HL-60 (cell line): ENCODE measurements at regions not wholly inside any gene's neighbourhood (a gene's known extent, or its start where the extent isn't known, plus 50 kb on each side); places are given as distances from the start of the nearest gene placed in this dataset.

Experiments used
- DNase-seq, 2 experiments: peaks; one replicate each; pipeline ENCODE4 v3.0.0-alpha.2; 2010 to 2020; ENCODE audit warnings: low read depth in 1 of 2, low spot score in 1 of 2
- H3K27ac ChIP-seq: fragments of 250-450 bp; sonication (Bioruptor Pico); replicated peaks from 2 replicates; pipeline ENCODE4 v1.5.1; 2020; ENCODE audit warnings: mild to moderate bottlenecking, moderate library complexity
- H3K27me3 ChIP-seq: fragments of 250-450 bp; sonication (Bioruptor Pico); 2 replicates; pipeline ENCODE4 v1.5.1; 2021; ENCODE audit warnings: mild to moderate bottlenecking, moderate library complexity; ENCODE audit not compliant: insufficient read depth, poor library complexity, severe bottlenecking
- H3K4me3 ChIP-seq: replicated peaks from 2 replicates; pipeline ENCODE4 v1.5.1; 2011; ENCODE audit warnings: mild to moderate bottlenecking, control low read depth, low read length; ENCODE audit not compliant: insufficient read depth
- CTCF ChIP-seq: IDR thresholded peaks from one replicate; pipeline ENCODE4 v1.5.1; 2011; ENCODE audit warnings: low read length, control low read depth, inconsistent platforms; ENCODE audit not compliant: insufficient read depth
- GABPA ChIP-seq: IDR thresholded peaks from 2 replicates; pipeline ENCODE4 v1.6.1; 2012; ENCODE audit warnings: low read depth
- POLR2AphosphoS5 ChIP-seq: IDR thresholded peaks from 2 replicates; pipeline ENCODE4 v1.6.1; 2012; ENCODE audit warnings: low read depth
- REST ChIP-seq: IDR thresholded peaks from 2 replicates; pipeline ENCODE4 v1.6.1; 2012; ENCODE audit warnings: low read depth; ENCODE audit not compliant: insufficient replicate concordance
- SPI1 ChIP-seq: IDR thresholded peaks from 2 replicates; pipeline ENCODE4 v1.6.1; 2012; ENCODE audit warnings: low read depth, mild to moderate bottlenecking, borderline replicate concordance

- TF ChIP-seq REST = no peak
- TF ChIP-seq POLR2AphosphoS5 = no peak
- TF ChIP-seq CTCF = no peak
- no peak for TF ChIP-seq GABPA
- no peak for TF ChIP-seq SPI1
- no peak for DNase-seq
- Histone ChIP-seq H3K4me3 (no peak overlapping the region), H3K27me3 (no peaks in the 10 kb centered on the region), H3K27ac (no peak overlapping the region)
Measured at GRCh38 chr10:60711496-60711895, 66.8 kb upstream of the CDK1 start.

GRCh38 chr10:60710041-60710440 is 68.2 kb upstream of the CDK1 start:
- H3K4me3 ChIP-seq = no peak overlapping the region
- H3K27ac ChIP-seq = no peak overlapping the region
- DNase-seq = no peak
- no peaks in the 10 kb centered on the region for H3K27me3 ChIP-seq
- no peak for TF ChIP-seq GABPA
- no peak for TF ChIP-seq POLR2AphosphoS5
- TF ChIP-seq CTCF = no peak
- TF ChIP-seq SPI1 = no peak
- no peak for TF ChIP-seq REST

- H3K27me3 ChIP-seq = no peaks in the 10 kb centered on the region
- TF ChIP-seq REST (no peak), POLR2AphosphoS5 (no peak), CTCF (no peak), GABPA (no peak), SPI1 (no peak)
- no peak overlapping the region for H3K4me3 ChIP-seq
- no peak overlapping the region for H3K27ac ChIP-seq
- DNase-seq = no peak
Measured at GRCh38 chr10:60708666-60709065, 69.6 kb upstream of the CDK1 start.
